Neutrophil (primary cell): ENCODE measurements at regions not wholly inside any gene's neighbourhood (a gene's known extent, or its start where the extent isn't known, plus 50 kb on each side); places are given as distances from the start of the nearest gene placed in this dataset.
"Not testable (repeated sequence)": the region's sequence is repeated elsewhere in the genome, so short reads cannot be mapped to it uniquely, and the experiment has no call there.

ENCODE experiments used
- H3K27ac ChIP-seq: fragments of 200-600 bp; sonication (generic); 2 replicates; pipeline ENCODE4 v1.5.1; 2016; ENCODE audit warnings: mild to moderate bottlenecking, moderate library complexity
- H3K27me3 ChIP-seq: fragments of 200-600 bp; sonication (generic); 2 replicates; pipeline ENCODE4 v1.6.0; 2016; ENCODE audit warnings: mild to moderate bottlenecking
- H3K36me3 ChIP-seq: fragments of 200-600 bp; sonication (generic); 2 replicates; pipeline ENCODE4 v1.5.1; 2017
- H3K4me1 ChIP-seq, 2 experiments: fragments of 200-600 bp in 1 of 2; sonication (generic) in 1 of 2; 1 replicate in 1 of 2; 2 replicates in 1 of 2; pipeline versions ENCODE4 v1.5.1 to v1.6.1; 2013 to 2016; ENCODE audit warnings: low read depth in 1 of 2, low read length in 1 of 2, mild to moderate bottlenecking in 1 of 2, moderate library complexity in 1 of 2; ENCODE audit not compliant: control insufficient read depth in 1 of 2, insufficient read depth in 1 of 2
- H3K4me3 ChIP-seq, 2 experiments: fragments of 200-600 bp in 1 of 2; sonication (generic) in 1 of 2; 1 replicate in 1 of 2; 2 replicates in 1 of 2; pipeline ENCODE4 v1.5.1; 2013 to 2016; ENCODE audit warnings: low read depth in 1 of 2, low read length in 1 of 2, mild to moderate bottlenecking in 1 of 2, moderate library complexity in 1 of 2
- H3K9me3 ChIP-seq: fragments of 200-600 bp; sonication (generic); 2 replicates; pipeline ENCODE4 v1.5.1; 2016
- TF ChIP-seq, protein P1 (sequence below): fragments of 200-600 bp; sonication (generic); IDR thresholded peaks from 2 replicates; pipeline ENCODE4 v1.5.1; 2016; ENCODE audit warnings: antibody characterized with exemption

DNA sequence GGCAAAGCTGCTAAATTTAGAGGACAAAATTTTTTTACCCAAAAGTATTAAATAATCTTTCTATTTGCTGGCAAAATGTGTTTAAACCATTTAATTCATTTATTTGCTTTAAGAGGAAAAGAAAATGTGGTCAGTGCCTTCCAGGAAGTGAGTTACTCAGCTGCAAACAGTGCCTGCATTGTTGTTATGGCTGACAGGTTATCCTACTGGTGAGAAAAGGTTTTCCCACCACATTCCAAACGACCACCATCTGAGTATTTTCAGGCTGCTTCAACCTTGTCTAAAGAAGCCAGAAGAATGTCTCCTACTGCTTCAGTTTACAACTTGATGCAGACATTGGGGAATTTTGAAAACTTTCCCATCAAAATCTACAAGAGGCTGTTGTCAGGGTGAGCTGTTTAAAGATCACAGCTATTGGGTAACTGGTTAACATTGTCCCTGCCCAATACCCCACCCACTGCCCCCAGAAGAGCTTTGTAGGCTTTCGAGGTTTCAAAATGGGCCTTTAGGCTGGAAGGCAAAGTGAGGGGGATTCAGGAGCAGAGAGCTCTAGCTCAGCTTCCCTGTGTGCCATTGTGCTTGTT is 461.3 kb upstream of the FANCL start:
- Histone ChIP-seq H3K4me3 (no peak overlapping the region), H3K27me3 (no peaks in the 10 kb centered on the region), H3K9me3 (no peaks in the 10 kb centered on the region), H3K4me1 (peaks cover 0 to 13% of the 10 kb centered on the region in 2 experiments), H3K27ac (no peak overlapping the region), H3K36me3 (no peaks in the 10 kb centered on the region)
- TF ChIP-seq, protein P1, sequence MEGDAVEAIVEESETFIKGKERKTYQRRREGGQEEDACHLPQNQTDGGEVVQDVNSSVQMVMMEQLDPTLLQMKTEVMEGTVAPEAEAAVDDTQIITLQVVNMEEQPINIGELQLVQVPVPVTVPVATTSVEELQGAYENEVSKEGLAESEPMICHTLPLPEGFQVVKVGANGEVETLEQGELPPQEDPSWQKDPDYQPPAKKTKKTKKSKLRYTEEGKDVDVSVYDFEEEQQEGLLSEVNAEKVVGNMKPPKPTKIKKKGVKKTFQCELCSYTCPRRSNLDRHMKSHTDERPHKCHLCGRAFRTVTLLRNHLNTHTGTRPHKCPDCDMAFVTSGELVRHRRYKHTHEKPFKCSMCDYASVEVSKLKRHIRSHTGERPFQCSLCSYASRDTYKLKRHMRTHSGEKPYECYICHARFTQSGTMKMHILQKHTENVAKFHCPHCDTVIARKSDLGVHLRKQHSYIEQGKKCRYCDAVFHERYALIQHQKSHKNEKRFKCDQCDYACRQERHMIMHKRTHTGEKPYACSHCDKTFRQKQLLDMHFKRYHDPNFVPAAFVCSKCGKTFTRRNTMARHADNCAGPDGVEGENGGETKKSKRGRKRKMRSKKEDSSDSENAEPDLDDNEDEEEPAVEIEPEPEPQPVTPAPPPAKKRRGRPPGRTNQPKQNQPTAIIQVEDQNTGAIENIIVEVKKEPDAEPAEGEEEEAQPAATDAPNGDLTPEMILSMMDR, result no peak

DNA sequence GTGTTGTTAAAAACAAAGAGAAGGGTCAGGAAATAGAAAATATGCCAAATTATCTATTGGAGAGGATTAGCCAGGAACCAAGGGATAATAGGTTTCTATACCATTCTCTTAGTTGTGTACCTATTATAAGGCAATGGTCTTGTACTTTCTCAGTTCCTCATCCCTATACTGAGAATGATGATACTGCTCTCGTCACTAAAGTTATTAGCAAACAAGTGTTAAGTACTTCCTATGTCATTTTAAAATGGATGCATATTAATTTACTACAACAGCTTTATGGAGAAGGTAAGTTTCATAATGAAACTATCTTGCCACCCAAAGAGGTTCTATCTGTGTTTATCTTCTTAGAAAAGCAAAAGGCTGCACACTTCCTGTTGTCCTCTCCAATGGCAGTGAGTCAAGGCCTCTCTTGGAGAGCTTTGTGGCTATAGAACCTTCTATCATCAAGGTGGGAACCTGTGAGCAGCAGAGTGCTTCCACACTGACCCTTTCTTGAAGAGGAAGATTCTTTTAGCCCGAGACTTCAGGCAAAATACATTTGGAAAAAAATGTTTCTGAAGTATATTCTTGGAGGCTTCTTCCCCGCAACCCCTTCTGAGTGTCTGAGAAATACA is 460.7 kb upstream of the FANCL start:
- Histone ChIP-seq H3K4me1 (peaks cover 0 to 13% of the 10 kb centered on the region in 2 experiments), H3K27ac (no peak overlapping the region), H3K9me3 (no peaks in the 10 kb centered on the region), H3K27me3 (no peaks in the 10 kb centered on the region), H3K4me3 (no peak overlapping the region), H3K36me3 (no peaks in the 10 kb centered on the region)
- TF ChIP-seq, protein P1, result no peak

DNA sequence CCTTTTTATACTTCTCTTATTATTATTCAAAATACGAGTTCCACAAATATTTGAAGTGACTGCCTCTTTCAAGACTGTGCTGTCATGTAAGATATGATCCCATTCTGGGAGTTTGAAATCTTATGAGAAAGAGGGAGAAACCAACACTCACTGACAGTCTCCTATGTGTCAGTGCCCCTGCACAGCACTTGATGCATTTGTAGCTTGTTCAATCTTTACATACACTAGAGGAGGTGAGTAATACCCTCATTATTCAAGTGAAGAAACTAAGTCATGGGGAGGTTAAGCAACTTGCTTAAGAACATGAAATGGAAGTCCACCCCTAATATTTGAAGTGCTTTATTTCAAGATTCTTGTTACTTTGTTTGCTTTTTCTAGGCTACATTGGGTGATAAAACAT is 459.5 kb upstream of the FANCL start:
- H3K9me3 ChIP-seq, result no peaks in the 10 kb centered on the region
- TF ChIP-seq, protein P1, result no peak
- no peak overlapping the region for H3K4me3 ChIP-seq
- no peak overlapping the region for H3K27ac ChIP-seq
- peaks cover 0 to 13% of the 10 kb centered on the region in 2 experiments for H3K4me1 ChIP-seq
- no peaks in the 10 kb centered on the region for H3K36me3 ChIP-seq
- no peaks in the 10 kb centered on the region for H3K27me3 ChIP-seq

DNA sequence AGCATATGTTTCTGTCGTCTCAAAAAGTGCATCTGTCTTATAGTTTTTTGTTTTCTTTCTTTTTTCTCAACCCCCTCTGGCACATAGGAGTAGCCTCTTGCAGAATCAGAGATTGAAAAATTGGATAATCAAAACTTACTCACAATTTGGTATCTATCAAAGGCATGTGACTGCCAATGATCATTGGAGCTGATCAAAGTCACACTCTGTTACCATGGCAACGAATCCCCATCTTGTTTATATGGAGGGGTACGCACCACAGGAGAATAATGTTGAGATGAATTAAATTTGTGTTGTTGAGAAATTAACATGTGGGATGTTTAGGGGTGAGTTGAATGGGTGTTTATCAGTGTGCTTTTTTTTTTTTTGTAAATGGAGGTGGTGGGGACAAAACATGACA is 458.3 kb upstream of the FANCL start:
- no peaks in the 10 kb centered on the region for H3K36me3 ChIP-seq
- H3K27ac ChIP-seq, result no peak overlapping the region
- peaks cover 0 to 13% of the 10 kb centered on the region in 2 experiments for H3K4me1 ChIP-seq
- TF ChIP-seq, protein P1, result no peak
- H3K4me3 ChIP-seq, result no peak overlapping the region
- H3K9me3 ChIP-seq, result no peaks in the 10 kb centered on the region
- no peaks in the 10 kb centered on the region for H3K27me3 ChIP-seq

DNA sequence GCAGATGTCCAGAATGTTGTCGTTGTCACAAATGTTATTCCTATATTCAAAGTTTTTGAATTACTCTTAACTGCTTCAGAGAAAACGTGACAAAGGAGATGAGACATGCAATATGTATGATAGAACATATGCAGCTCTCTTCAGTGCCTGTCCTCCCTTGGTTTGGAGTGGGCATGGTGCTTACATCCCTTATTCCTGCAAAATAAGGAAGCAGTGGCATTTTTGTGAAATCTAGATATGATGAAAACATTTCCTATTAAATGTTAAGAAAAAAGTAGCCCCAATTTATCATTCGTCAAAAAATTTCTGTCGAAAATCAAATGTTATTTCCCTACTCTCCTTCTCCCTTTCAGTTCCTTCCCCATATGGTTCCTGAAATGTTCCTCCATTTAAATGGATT is 457.5 kb upstream of the FANCL start:
- Histone ChIP-seq H3K4me1 (peaks cover 0 to 13% of the 10 kb centered on the region in 2 experiments), H3K4me3 (no peak overlapping the region), H3K27me3 (no peaks in the 10 kb centered on the region), H3K36me3 (no peaks in the 10 kb centered on the region), H3K9me3 (no peaks in the 10 kb centered on the region), H3K27ac (no peak overlapping the region)
- TF ChIP-seq, protein P1, result no peak

DNA sequence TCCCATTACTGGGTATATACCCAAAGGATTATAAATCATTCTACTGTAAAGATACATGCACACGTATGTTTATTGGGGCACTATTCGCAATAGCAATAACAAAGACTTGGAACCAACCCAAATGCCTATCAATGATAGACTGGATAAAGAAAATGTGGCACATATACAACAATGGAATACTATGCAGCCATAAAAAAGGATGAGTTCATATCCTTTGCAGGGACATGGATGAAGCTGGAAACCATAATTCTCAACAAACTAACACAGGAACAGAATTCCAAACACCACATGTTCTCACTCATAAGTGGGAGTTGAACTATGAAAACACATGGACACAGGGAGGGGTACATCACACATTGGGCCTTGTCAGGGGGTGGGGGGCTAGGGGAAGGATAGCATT is 453.0 kb upstream of the FANCL start:
- H3K27me3 ChIP-seq, H3K9me3 ChIP-seq, H3K36me3 ChIP-seq, H3K27ac ChIP-seq, H3K4me3 ChIP-seq: not testable (repeated sequence)
- peaks cover 0 to 12% of the 10 kb centered on the region in 2 experiments for H3K4me1 ChIP-seq

DNA sequence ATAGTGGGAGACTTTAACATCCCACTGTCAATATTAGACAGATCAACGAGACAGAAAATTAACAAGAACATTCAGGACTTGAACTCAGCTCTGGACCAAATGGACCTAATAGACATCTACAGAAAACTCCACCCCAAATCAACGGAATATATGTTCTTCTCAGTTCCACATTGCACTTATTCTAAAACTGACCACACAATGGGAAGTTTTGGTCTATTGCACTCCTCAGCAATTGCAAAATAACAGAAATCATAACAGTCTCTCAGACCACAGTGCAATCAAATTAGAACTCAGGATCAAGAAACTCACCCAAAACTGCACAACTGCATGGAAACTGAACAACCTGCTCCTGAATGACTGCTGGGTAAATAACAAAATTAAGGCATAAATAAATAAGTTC is 449.9 kb upstream of the FANCL start:
- not testable (repeated sequence) for H3K36me3 ChIP-seq, H3K27me3 ChIP-seq, H3K9me3 ChIP-seq, H3K4me3 ChIP-seq, H3K27ac ChIP-seq, H3K4me1 ChIP-seq
